Gastroesophageal sphincter (tissue), 4 donors: ENCODE measurements at regions not wholly inside any gene's neighbourhood (a gene's known extent, or its start where the extent isn't known, plus 50 kb on each side); places are given as distances from the start of the nearest gene placed in this dataset.

Source experiments
- ATAC-seq: fragments of 150-250 bp; one replicate; pipeline ENCODE4 v1.9.1; 2016; ENCODE audit warnings: mild to moderate bottlenecking, moderate library complexity
- H3K27ac ChIP-seq, 4 donors: fragments of 200-600 bp; sonication (generic) in 3 of 4; 1 replicate in 3 of 4; 2 replicates in 1 of 4; pipeline ENCODE4 v1.5.1; 2016 to 2019
- H3K27me3 ChIP-seq: fragments of 200-600 bp; sonication (generic); one replicate; pipeline ENCODE4 v1.5.1; 2019
- H3K36me3 ChIP-seq, 2 donors: fragments of 200-600 bp; sonication (generic); one replicate each; pipeline ENCODE4 v1.5.1; 2019; ENCODE audit warnings: control low read depth in 1 of 2
- H3K4me1 ChIP-seq, 3 donors: fragments of 200-600 bp; sonication (generic); 1 replicate in 2 of 3; 2 replicates in 1 of 3; pipeline ENCODE4 v1.5.1; 2016 to 2019; ENCODE audit warnings: control low read depth in 2 of 3
- H3K4me3 ChIP-seq, 2 donors: fragments of 200-600 bp; sonication (generic); one replicate each; pipeline ENCODE4 v1.5.1; 2019; ENCODE audit warnings: mild to moderate bottlenecking in 1 of 2, moderate library complexity in 1 of 2
- H3K9me3 ChIP-seq, 3 donors: fragments of 200-600 bp; sonication (generic); one replicate each; pipeline ENCODE4 v1.5.1; 2017 to 2019; ENCODE audit warnings: control low read depth in 2 of 3
- EP300 ChIP-seq: sonication (generic); formaldehyde crosslinking; IDR thresholded peaks from one replicate; pipeline ENCODE4 v1.6.1; 2017; ENCODE audit warnings: antibody characterized with exemption, mild to moderate bottlenecking
- POLR2A ChIP-seq, 2 donors: fragments of 450-650 bp; IDR thresholded peaks; one replicate each; pipeline ENCODE4 v1.6.1; 2017; ENCODE audit warnings: antibody characterized with exemption in 2 of 2, mild to moderate bottlenecking in 2 of 2, moderate library complexity in 1 of 2
- POLR2AphosphoS5 ChIP-seq: sonication (generic); formaldehyde crosslinking; IDR thresholded peaks from one replicate; pipeline ENCODE4 v1.6.1; 2017; ENCODE audit warnings: antibody characterized with exemption
- WGBS, 2 donors: methylation state at CpG; one replicate each; pipeline ENCODE4 v1.1.5; 2018; ENCODE audit warnings: low coverage in 1 of 2; 5-methylcytosine and 5-hydroxymethylcytosine counted together
- TF ChIP-seq, protein P1 (sequence below), 4 experiments: fragments of 200-600 bp in 2 of 4; fragments of 450-650 bp in 2 of 4; sonication (generic) in 1 of 4; IDR thresholded peaks; one replicate each; pipeline ENCODE4 v1.5.1; 2017 to 2019; ENCODE audit warnings: antibody characterized with exemption in 4 of 4, mild to moderate bottlenecking in 2 of 4, moderate library complexity in 2 of 4

DNA sequence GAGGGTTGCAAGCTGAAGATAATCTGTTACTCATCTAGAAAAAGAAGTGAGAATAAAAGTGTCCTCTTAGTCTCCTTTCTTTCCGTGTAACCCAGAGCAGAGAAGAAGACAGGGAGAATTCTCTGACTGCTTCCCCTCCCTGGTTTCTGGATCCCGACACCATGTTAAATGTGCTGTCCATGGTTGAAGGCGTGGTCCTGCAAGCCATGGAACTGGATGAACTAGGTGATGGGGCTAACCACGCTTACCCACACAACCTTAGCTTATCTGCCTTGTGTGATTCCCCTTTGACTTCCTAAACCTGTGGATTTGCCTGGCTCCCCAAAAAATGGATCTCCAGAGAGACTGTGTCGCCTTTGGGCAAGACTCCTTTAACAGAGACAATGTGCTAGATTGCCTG lies 907.6 kb downstream of the FSTL5 start:
- H3K9me3 ChIP-seq: peaks cover 0 to 39% (median 2%) of the 10 kb centered on the region in 3 donors
- no peak for ATAC-seq
- H3K4me1 ChIP-seq: no peaks in the 10 kb centered on the region
- TF ChIP-seq EP300 (no peak), POLR2A (IDR thresholded peaks at IDR 0.05) (no peak), POLR2AphosphoS5 (no peak)
- TF ChIP-seq, protein P1, sequence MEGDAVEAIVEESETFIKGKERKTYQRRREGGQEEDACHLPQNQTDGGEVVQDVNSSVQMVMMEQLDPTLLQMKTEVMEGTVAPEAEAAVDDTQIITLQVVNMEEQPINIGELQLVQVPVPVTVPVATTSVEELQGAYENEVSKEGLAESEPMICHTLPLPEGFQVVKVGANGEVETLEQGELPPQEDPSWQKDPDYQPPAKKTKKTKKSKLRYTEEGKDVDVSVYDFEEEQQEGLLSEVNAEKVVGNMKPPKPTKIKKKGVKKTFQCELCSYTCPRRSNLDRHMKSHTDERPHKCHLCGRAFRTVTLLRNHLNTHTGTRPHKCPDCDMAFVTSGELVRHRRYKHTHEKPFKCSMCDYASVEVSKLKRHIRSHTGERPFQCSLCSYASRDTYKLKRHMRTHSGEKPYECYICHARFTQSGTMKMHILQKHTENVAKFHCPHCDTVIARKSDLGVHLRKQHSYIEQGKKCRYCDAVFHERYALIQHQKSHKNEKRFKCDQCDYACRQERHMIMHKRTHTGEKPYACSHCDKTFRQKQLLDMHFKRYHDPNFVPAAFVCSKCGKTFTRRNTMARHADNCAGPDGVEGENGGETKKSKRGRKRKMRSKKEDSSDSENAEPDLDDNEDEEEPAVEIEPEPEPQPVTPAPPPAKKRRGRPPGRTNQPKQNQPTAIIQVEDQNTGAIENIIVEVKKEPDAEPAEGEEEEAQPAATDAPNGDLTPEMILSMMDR (IDR thresholded peaks at IDR 0.05): no peak
- WGBS, 2 donors: 84 to 96% methylated on average over 3 to 4 of the region's 5 CpGs
- H3K27ac ChIP-seq: no peak overlapping the region
- no peak overlapping the region for H3K4me3 ChIP-seq
- no peaks in the 10 kb centered on the region for H3K27me3 ChIP-seq
- no peaks in the 10 kb centered on the region for H3K36me3 ChIP-seq

DNA sequence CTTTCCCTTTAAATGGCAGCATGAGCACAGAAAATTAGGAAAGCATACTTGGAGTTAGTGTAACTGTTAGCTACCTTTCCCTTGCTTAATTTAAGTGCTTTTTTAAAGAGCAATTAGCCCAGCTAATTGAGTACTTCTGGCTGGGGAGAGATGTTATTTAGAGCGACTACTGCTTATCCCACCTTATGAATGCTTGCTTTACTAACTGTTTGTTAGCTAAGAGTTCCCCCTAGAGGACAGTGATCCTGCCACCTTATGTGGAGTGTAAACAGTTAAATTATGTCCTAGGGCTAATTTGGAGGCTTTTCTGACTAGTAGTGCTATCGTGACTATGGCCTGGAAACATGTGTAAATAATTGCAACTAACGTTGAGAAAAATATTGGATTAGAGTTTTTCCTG lies 909.4 kb downstream of the FSTL5 start:
- Histone ChIP-seq H3K27ac (no peak overlapping the region), H3K27me3 (no peaks in the 10 kb centered on the region), H3K9me3 (peaks cover 0 to 47% (median 2%) of the 10 kb centered on the region in 3 donors), H3K36me3 (no peaks in the 10 kb centered on the region), H3K4me3 (no peak overlapping the region), H3K4me1 (no peaks in the 10 kb centered on the region)
- TF ChIP-seq POLR2AphosphoS5 (no peak), EP300 (no peak), POLR2A (IDR thresholded peaks at IDR 0.05) (no peak)
- TF ChIP-seq, protein P1 (IDR thresholded peaks at IDR 0.05): no peak
- ATAC-seq: no peak
- 58 to 88% methylated on average over 3 of the region's 3 CpGs for WGBS, 2 donors

DNA sequence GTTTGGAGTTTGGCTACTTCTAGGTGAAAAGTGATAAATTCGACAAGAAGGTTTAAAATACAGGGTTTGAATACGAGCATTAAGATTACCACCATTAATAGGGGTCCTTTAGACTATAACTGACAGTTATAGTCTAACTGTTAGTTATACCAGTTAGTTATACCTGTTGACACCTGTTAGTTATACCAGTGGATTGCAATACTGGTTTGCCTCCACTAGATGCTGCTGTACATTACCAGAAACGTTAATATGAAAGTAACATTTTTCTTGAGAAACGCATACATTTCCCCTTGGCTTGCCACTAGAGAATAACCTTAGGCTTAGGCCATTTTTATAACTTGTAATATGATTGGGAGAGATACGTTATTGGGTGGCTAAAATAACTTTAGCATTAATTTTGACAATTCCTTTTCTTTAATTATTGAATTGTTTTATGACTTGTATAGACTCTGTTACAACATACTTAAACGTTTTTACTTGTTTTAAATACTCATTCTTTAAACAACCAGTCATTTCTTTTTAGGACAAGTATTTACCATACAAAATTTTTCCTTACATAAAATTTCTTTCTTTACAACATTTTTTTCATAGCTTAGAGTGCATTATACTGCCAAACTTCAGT lies 911.2 kb downstream of the FSTL5 start:
- Histone ChIP-seq H3K36me3 (no peaks in the 10 kb centered on the region), H3K9me3 (peaks cover 0 to 54% (median 2%) of the 10 kb centered on the region in 3 donors), H3K27me3 (no peaks in the 10 kb centered on the region), H3K4me1 (no peaks in the 10 kb centered on the region), H3K4me3 (no peak overlapping the region), H3K27ac (no peak overlapping the region)
- WGBS, 2 donors: 50 to 61% methylated on average over 6 of the region's 6 CpGs
- TF ChIP-seq, protein P1 (IDR thresholded peaks at IDR 0.05): peak in 1 of 4 experiments; percentile 26
- no peak for TF ChIP-seq POLR2AphosphoS5
- no peak for ATAC-seq

DNA sequence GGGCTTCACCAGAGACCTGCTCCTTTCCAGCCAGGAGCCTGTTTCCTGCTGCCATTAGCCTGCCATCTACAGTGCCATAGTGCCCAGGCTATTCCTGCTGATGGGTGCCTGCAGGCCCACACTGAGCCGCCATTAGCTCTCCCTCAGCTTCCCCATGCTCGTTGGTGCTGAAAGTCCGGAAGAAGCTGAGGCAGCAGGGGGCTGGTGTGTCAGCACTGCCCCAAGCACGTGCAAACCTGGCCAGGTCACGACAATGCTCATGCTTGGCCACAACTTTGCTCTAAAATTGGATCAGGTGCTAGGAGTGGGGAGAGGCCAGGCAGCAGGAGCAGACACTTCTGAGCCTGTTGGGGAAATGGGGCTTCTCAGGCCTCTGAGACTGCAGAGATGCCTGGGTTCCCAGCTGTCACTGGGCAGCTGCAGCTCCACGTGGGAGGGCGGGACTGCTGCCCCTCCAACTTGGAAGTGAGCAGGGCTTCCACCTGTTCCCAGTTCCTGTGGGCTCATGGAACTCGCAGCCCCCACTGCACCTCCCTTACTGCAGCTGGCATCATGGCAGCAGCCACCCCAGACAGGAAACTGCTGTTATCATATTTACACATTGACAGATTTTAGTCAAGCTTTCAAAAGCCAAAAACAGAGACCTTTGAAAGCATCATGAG lies 913.9 kb downstream of the FSTL5 start:
- H3K9me3 ChIP-seq: peaks cover 0 to 28% (median 0%) of the 10 kb centered on the region in 3 donors
- no peaks in the 10 kb centered on the region for H3K4me1 ChIP-seq
- H3K4me3 ChIP-seq: no peak overlapping the region
- TF ChIP-seq POLR2AphosphoS5 (no peak), EP300 (no peak), POLR2A (IDR thresholded peaks at IDR 0.05) (no peak)
- TF ChIP-seq, protein P1 (IDR thresholded peaks at IDR 0.05): no peak
- WGBS, 2 donors: 72 to 83% methylated on average over 1 to 2 of the region's 8 CpGs
- no peaks in the 10 kb centered on the region for H3K27me3 ChIP-seq
- ATAC-seq: no peak
- no peak overlapping the region for H3K27ac ChIP-seq
- H3K36me3 ChIP-seq: no peaks in the 10 kb centered on the region

DNA sequence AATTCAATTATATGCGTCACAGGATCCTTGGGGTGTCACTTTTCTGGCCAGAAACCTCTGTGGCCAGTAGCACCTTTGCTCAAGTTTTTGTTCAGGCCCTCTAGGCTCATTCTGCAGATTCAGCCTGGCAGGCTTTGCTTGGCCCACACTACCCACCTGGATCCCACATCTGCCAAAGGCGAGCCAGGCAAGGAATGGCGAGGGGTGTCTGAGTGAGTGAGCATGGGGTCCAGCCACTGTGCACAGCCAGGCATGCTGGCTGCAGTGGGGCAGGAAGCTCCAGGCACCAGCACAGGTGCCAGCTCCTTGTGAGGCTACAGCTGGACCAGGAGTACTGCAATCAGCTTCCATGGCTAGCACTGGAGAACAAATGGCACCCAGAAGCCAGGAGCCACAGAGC lies 914.9 kb downstream of the FSTL5 start:
- Histone ChIP-seq H3K27me3 (no peaks in the 10 kb centered on the region), H3K4me3 (no peak overlapping the region), H3K4me1 (no peaks in the 10 kb centered on the region), H3K9me3 (peaks cover 0 to 18% (median 0%) of the 10 kb centered on the region in 3 donors), H3K36me3 (no peaks in the 10 kb centered on the region), H3K27ac (no peak overlapping the region)
- no peak for ATAC-seq
- whole genome bisulfite sequencing, 2 donors: 84 to 89% methylated on average over 1 to 2 of the region's 3 CpGs
- no peak for TF ChIP-seq POLR2A (IDR thresholded peaks at IDR 0.05)
- no peak for TF ChIP-seq EP300
- TF ChIP-seq, protein P1 (IDR thresholded peaks at IDR 0.05): no peak
- no peak for TF ChIP-seq POLR2AphosphoS5
